ENCODE measurements at regions not wholly inside any gene's neighbourhood (a gene's known extent, or its start where the extent isn't known, plus 50 kb on each side); places are given as distances from the start of the nearest gene placed in this dataset.

- Histone ChIP-seq H3K36me3 (ENCODE audit: insufficient read depth, low read length, poor library complexity, severe bottlenecking) (no peaks in the 10 kb centered on the region), H3K4me3 (ENCODE audit: low read depth, low read length, poor library complexity, severe bottlenecking) (no peak overlapping the region), H3K9me3 (ENCODE audit: low read depth, low read length, poor library complexity, severe bottlenecking) (no peaks in the 10 kb centered on the region), H3K4me1 (ENCODE audit: insufficient read depth, low read length, poor library complexity, severe bottlenecking) (no peaks in the 10 kb centered on the region), H3K27ac (ENCODE audit: low read depth, low read length, poor library complexity, severe bottlenecking) (no peak overlapping the region), H3K27me3 (replicated peaks; ENCODE audit: insufficient read depth, low read depth, low read length, poor library complexity) (peaks cover 73% of the 10 kb centered on the region)
- ChIA-PET CTCF (no interaction called here), POLR2A (ENCODE audit: low non-redundant PET) (no interaction called here)
- TF ChIP-seq CTCF (conservative IDR thresholded peaks at IDR 0.05; ENCODE audit: low read depth, low read length) (no peak), EZH2 (IDR thresholded peaks at IDR 0.05; ENCODE audit: borderline replicate concordance, low read depth, low read length, poor library complexity, severe bottlenecking) (no peak)
- no peak for DNase-seq (ENCODE audit: low spot score)
- BruUV-seq (replicated peaks), result no TSS peak
- intact Hi-C loops (cut with micrococcal nuclease; ENCODE audit: unreplicated experiment), result no loop called here
These were observed 208.3 kb upstream of the MIR17HG start for GRCh38 chr13:91139232-91139631.

- no peak overlapping the region for H3K27ac ChIP-seq (ENCODE audit: low read depth, low read length, poor library complexity, severe bottlenecking)
- H3K36me3 ChIP-seq (ENCODE audit: insufficient read depth, low read length, poor library complexity, severe bottlenecking), result no peaks in the 10 kb centered on the region
- POLR2A ChIA-PET (ENCODE audit: low non-redundant PET), result no interaction called here
- intact Hi-C loops (cut with micrococcal nuclease; ENCODE audit: unreplicated experiment), result no loop called here
- H3K4me1 ChIP-seq (ENCODE audit: insufficient read depth, low read length, poor library complexity, severe bottlenecking), result no peaks in the 10 kb centered on the region
- peaks cover 96% of the 10 kb centered on the region for H3K27me3 ChIP-seq (replicated peaks; ENCODE audit: insufficient read depth, low read depth, low read length, poor library complexity)
- H3K4me3 ChIP-seq (ENCODE audit: low read depth, low read length, poor library complexity, severe bottlenecking), result no peak overlapping the region
- BruUV-seq (replicated peaks), result no TSS peak
- H3K9me3 ChIP-seq (ENCODE audit: low read depth, low read length, poor library complexity, severe bottlenecking), result no peaks in the 10 kb centered on the region
- TF ChIP-seq CTCF (conservative IDR thresholded peaks at IDR 0.05; ENCODE audit: low read depth, low read length), result no peak
- CTCF ChIA-PET, result interaction anchor here (0.8 kb wide), 1 partner anchor 20 kb away, joined by 3 read pairs; no protein-coding TSS in a partner anchor
- DNase-seq (ENCODE audit: low spot score), result no peak
These were observed 205.9 kb upstream of the MIR17HG start for GRCh38 chr13:91141543-91142061.

- no TSS peak for BruUV-seq (replicated peaks)
- no peak for DNase-seq (ENCODE audit: low spot score)
- ChIA-PET POLR2A (ENCODE audit: low non-redundant PET) (no interaction called here), CTCF (no interaction called here)
- Histone ChIP-seq H3K36me3 (ENCODE audit: insufficient read depth, low read length, poor library complexity, severe bottlenecking) (no peaks in the 10 kb centered on the region), H3K27me3 (replicated peaks; ENCODE audit: insufficient read depth, low read depth, low read length, poor library complexity) (peaks cover 98% of the 10 kb centered on the region), H3K4me1 (ENCODE audit: insufficient read depth, low read length, poor library complexity, severe bottlenecking) (no peaks in the 10 kb centered on the region), H3K4me3 (ENCODE audit: low read depth, low read length, poor library complexity, severe bottlenecking) (no peak overlapping the region), H3K9me3 (ENCODE audit: low read depth, low read length, poor library complexity, severe bottlenecking) (no peaks in the 10 kb centered on the region), H3K27ac (ENCODE audit: low read depth, low read length, poor library complexity, severe bottlenecking) (no peak overlapping the region)
- intact Hi-C loops (cut with micrococcal nuclease; ENCODE audit: unreplicated experiment), result no loop called here
- no peak for TF ChIP-seq CTCF (conservative IDR thresholded peaks at IDR 0.05; ENCODE audit: low read depth, low read length)
- TF ChIP-seq EZH2 (IDR thresholded peaks at IDR 0.05; ENCODE audit: borderline replicate concordance, low read depth, low read length, poor library complexity, severe bottlenecking), result no peak
These were observed 204.9 kb upstream of the MIR17HG start for GRCh38 chr13:91142572-91142971.

All from A673 (cell line).